Mucosa of descending colon (tissue), 3 donors: ENCODE measurements at regions not wholly inside any gene's neighbourhood (a gene's known extent, or its start where the extent isn't known, plus 50 kb on each side); places are given as distances from the start of the nearest gene placed in this dataset.

Experiments
- ATAC-seq: fragments of 200-7000 bp; cut with Tn5 transposase; one replicate; pipeline ENCODE4 v1.9.1; 2020; ENCODE audit warnings: mild to moderate bottlenecking, moderate library complexity
- DNase-seq, 3 donors: peaks; one replicate each; pipeline ENCODE4 v3.0.0-alpha.2; 2020
- H3K36me3 ChIP-seq: fragments of 200-600 bp; one replicate; pipeline ENCODE4 v1.8.0; 2021; ENCODE audit warnings: low read depth, mild to moderate bottlenecking
- H3K4me1 ChIP-seq: fragments of 200-600 bp; one replicate; pipeline ENCODE4 v1.8.0; 2021; ENCODE audit warnings: low read depth, mild to moderate bottlenecking
- H3K4me3 ChIP-seq: fragments of 200-600 bp; one replicate; pipeline ENCODE4 v1.8.0; 2021; ENCODE audit warnings: mild to moderate bottlenecking
- H3K9me3 ChIP-seq: fragments of 200-600 bp; one replicate; pipeline ENCODE4 v1.8.0; 2021; ENCODE audit warnings: mild to moderate bottlenecking
- intact Hi-C, 2 donors: fragments of 100-400 bp; cut with DNase I in 1 of 2; cut with micrococcal nuclease in 1 of 2; formaldehyde crosslinking; loops; one replicate each; pipeline versions ENCODE4 v1.11.0 to v1.11.1; 2022; cut with DNase I, micrococcal nuclease
- TF ChIP-seq, protein P1 (sequence below): fragments of 200-600 bp; IDR thresholded peaks from one replicate; pipeline ENCODE4 v1.8.0; 2022; ENCODE audit warnings: antibody characterized with exemption, mild to moderate bottlenecking
- donor health status: DM: no; HTN: no; CAD: no; lungs with moderate emphysema.
- donor health status: DM: no; HTN: no; CAD: no.
- donor health status: DM: no; HTN: yes; CAD: no.

GRCh38 chr2:239509373-239510143 lies 108.7 kb upstream of the HDAC4 start:
- no peaks in the 10 kb centered on the region for H3K36me3 ChIP-seq
- no peaks in the 10 kb centered on the region for H3K4me1 ChIP-seq
- intact Hi-C loops, result no loop called here
- no peak for DNase-seq
- no peak for ATAC-seq
- TF ChIP-seq, protein P1, sequence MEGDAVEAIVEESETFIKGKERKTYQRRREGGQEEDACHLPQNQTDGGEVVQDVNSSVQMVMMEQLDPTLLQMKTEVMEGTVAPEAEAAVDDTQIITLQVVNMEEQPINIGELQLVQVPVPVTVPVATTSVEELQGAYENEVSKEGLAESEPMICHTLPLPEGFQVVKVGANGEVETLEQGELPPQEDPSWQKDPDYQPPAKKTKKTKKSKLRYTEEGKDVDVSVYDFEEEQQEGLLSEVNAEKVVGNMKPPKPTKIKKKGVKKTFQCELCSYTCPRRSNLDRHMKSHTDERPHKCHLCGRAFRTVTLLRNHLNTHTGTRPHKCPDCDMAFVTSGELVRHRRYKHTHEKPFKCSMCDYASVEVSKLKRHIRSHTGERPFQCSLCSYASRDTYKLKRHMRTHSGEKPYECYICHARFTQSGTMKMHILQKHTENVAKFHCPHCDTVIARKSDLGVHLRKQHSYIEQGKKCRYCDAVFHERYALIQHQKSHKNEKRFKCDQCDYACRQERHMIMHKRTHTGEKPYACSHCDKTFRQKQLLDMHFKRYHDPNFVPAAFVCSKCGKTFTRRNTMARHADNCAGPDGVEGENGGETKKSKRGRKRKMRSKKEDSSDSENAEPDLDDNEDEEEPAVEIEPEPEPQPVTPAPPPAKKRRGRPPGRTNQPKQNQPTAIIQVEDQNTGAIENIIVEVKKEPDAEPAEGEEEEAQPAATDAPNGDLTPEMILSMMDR, result no peak
- no peak overlapping the region for H3K4me3 ChIP-seq
- no peaks in the 10 kb centered on the region for H3K9me3 ChIP-seq

GRCh38 chr2:239508261-239508660 lies 107.4 kb upstream of the HDAC4 start:
- ATAC-seq (no peak), DNase-seq (no peak)
- no peak overlapping the region for H3K4me3 ChIP-seq
- TF ChIP-seq, protein P1, result no peak
- no peaks in the 10 kb centered on the region for H3K4me1 ChIP-seq
- H3K36me3 ChIP-seq, result no peaks in the 10 kb centered on the region
- intact Hi-C loops, result no loop called here
- H3K9me3 ChIP-seq, result no peaks in the 10 kb centered on the region

- H3K36me3 ChIP-seq, result no peaks in the 10 kb centered on the region
- TF ChIP-seq, protein P1, result no peak
- no peak overlapping the region for H3K4me3 ChIP-seq
- no peak for ATAC-seq
- no peak for DNase-seq
- H3K4me1 ChIP-seq, result no peaks in the 10 kb centered on the region
- H3K9me3 ChIP-seq, result no peaks in the 10 kb centered on the region
- intact Hi-C loops, result no loop called here
Observed at GRCh38 chr2:239507576-239508258, 106.9 kb upstream of the HDAC4 start.

DNA sequence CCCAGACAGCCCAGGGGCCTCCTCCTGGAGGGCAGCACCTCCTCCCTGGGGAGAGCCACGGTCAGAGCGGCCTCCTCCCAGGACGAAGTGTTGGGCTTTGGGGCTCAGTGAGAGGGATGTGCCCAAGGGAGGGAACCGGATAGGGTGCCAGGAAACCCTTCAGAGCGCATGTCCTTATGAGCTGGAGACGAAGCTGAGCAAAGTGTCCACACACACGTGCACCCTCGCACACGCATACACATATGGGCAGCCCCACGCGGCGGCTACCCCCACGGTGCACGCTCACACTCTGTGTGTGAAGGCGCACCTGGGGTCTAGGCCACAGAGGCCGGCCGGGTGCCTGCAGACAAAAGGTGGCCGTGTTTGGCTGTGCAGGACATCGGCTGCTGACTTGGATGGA lies 106.1 kb upstream of the HDAC4 start:
- no peaks in the 10 kb centered on the region for H3K4me1 ChIP-seq
- TF ChIP-seq, protein P1, result no peak
- DNase-seq (no peak), ATAC-seq (no peak)
- no peaks in the 10 kb centered on the region for H3K9me3 ChIP-seq
- intact Hi-C loops, result no loop called here
- no peak overlapping the region for H3K4me3 ChIP-seq
- H3K36me3 ChIP-seq, result no peaks in the 10 kb centered on the region

DNA sequence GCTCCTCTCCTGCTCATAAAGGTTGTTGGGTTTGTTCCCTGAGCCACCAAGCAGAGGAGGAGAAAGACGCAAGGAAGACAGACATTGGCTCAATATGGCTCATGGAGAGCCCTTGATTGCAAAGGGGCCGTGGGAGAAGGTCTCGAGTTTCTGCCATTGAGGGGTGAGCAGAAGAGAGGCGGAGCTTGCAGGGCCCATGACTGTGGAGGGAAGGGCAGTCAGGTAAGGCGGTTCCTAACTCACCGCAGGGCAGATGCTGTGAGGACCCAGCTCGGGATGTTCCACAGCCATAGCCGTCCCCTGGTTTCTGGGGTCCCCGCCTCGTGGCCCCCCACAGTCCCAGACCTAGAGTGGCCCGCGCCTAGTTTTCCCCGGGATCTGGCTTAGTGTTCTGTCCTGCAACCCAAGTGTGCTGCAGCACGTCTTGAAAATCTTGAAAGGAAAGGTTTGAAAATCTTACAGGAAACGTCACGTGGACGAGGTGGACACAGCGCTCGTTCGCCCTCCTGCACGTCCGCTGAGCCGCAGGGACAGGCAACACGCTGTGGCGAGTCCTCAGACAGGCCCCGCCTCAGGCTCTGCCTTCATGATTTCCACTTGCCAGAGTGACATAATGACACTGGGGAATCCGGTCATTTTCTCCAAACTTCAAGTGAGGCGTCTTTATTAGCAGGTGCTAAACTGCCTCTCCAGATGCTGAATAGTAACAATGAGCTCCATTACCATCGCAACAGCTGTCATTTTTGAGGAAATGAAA lies 105.5 kb upstream of the HDAC4 start:
- Histone ChIP-seq H3K4me3 (no peak overlapping the region), H3K9me3 (no peaks in the 10 kb centered on the region), H3K4me1 (no peaks in the 10 kb centered on the region), H3K36me3 (no peaks in the 10 kb centered on the region)
- no peak for ATAC-seq
- intact Hi-C loops, result no loop called here
- TF ChIP-seq, protein P1, result no peak
- DNase-seq, result no peak
